HUES64 (cell line): ENCODE measurements at regions not wholly inside any gene's neighbourhood (a gene's known extent, or its start where the extent isn't known, plus 50 kb on each side); places are given as distances from the start of the nearest gene placed in this dataset.

ENCODE experiments used
- H3K27ac ChIP-seq: 2 replicates; pipeline ENCODE4 v1.7.0; 2013; ENCODE audit warnings: low read depth, low read length, inconsistent platforms
- H3K27me3 ChIP-seq: 2 replicates; pipeline ENCODE4 v1.6.1; 2013; ENCODE audit warnings: mild to moderate bottlenecking, low read length; ENCODE audit not compliant: insufficient read depth
- H3K36me3 ChIP-seq: 2 replicates; pipeline ENCODE4 v1.6.1; 2013; ENCODE audit warnings: mild to moderate bottlenecking, low read length; ENCODE audit not compliant: insufficient read depth
- H3K4me1 ChIP-seq: 2 replicates; pipeline ENCODE4 v1.6.1; 2013; ENCODE audit warnings: mild to moderate bottlenecking, low read length, moderate library complexity; ENCODE audit not compliant: insufficient read depth
- H3K4me3 ChIP-seq: 2 replicates; pipeline ENCODE4 v1.5.1; 2013; ENCODE audit warnings: mild to moderate bottlenecking, low read length, moderate library complexity
- H3K9ac ChIP-seq: 2 replicates; pipeline ENCODE4 v1.6.1; 2013; ENCODE audit warnings: mild to moderate bottlenecking, low read depth, low read length
- H3K9me3 ChIP-seq: 2 replicates; pipeline ENCODE4 v1.6.1; 2013; ENCODE audit warnings: low read depth, low read length; ENCODE audit not compliant: insufficient read depth
- WGBS: fragments of 150-250, 120-280 bp; methylation state at CpG from one replicate; pipeline ENCODE4 v1.1.7; 2013; ENCODE audit warnings: missing lambda C conversion rate; 5-methylcytosine and 5-hydroxymethylcytosine counted together

GRCh38 chr2:11955314-11955713 is 208.9 kb downstream of the LPIN1 start:
- Histone ChIP-seq H3K4me1 (0 out of 2 replicates have a peak, but pooled peaks cover 3% of the 10 kb centered on the region), H3K27ac (no peak overlapping the region), H3K9ac (no peak overlapping the region)

GRCh38 chr2:11955884-11956291 is 209.5 kb downstream of the LPIN1 start:
- no peak overlapping the region for H3K9ac ChIP-seq
- no peak overlapping the region for H3K4me3 ChIP-seq
- H3K9me3 ChIP-seq = no peaks in the 10 kb centered on the region
- no peaks in the 10 kb centered on the region for H3K4me1 ChIP-seq
- no peaks in the 10 kb centered on the region for H3K27me3 ChIP-seq
- WGBS = 91% methylated on average over 9 of the region's 9 CpGs
- H3K36me3 ChIP-seq = no peaks in the 10 kb centered on the region
- no peak overlapping the region for H3K27ac ChIP-seq

More at GRCh38 chr2:11955314-11955713, 208.9 kb downstream of the LPIN1 start:
- H3K4me3 ChIP-seq = no peak overlapping the region
- H3K9me3 ChIP-seq = no peaks in the 10 kb centered on the region
- no peaks in the 10 kb centered on the region for H3K27me3 ChIP-seq
- H3K36me3 ChIP-seq = no peaks in the 10 kb centered on the region
- WGBS = 95% methylated on average over 2 of the region's 2 CpGs

- 94% methylated on average over 10 of the region's 10 CpGs for WGBS
- Histone ChIP-seq H3K36me3 (no peaks in the 10 kb centered on the region), H3K27me3 (no peaks in the 10 kb centered on the region), H3K9me3 (no peaks in the 10 kb centered on the region), H3K9ac (no peak overlapping the region), H3K4me3 (no peak overlapping the region), H3K4me1 (no peaks in the 10 kb centered on the region), H3K27ac (no peak overlapping the region)
These were observed 216.4 kb downstream of the LPIN1 start for GRCh38 chr2:11962707-11963328.

- 88% methylated on average over 1 of the region's 1 CpG for WGBS
- Histone ChIP-seq H3K9me3 (no peaks in the 10 kb centered on the region), H3K27ac (no peak overlapping the region), H3K27me3 (no peaks in the 10 kb centered on the region), H3K4me1 (no peaks in the 10 kb centered on the region), H3K9ac (no peak overlapping the region), H3K4me3 (no peak overlapping the region), H3K36me3 (no peaks in the 10 kb centered on the region)
These were observed 217.5 kb downstream of the LPIN1 start for GRCh38 chr2:11963966-11964365.

GRCh38 chr2:11967946-11968465 is 221.6 kb downstream of the LPIN1 start:
- no peaks in the 10 kb centered on the region for H3K27me3 ChIP-seq
- no peak overlapping the region for H3K4me3 ChIP-seq
- no peaks in the 10 kb centered on the region; the same call in 1 of the 2 replicates for H3K9me3 ChIP-seq
- no peak overlapping the region for H3K9ac ChIP-seq
- H3K36me3 ChIP-seq = no peaks in the 10 kb centered on the region
- WGBS = 86% methylated on average over 7 of the region's 7 CpGs
- no peaks in the 10 kb centered on the region for H3K4me1 ChIP-seq
- no peak overlapping the region for H3K27ac ChIP-seq

GRCh38 chr2:11968521-11968920 is 222.1 kb downstream of the LPIN1 start:
- no peak overlapping the region for H3K9ac ChIP-seq
- no peak overlapping the region for H3K27ac ChIP-seq
- no peak overlapping the region for H3K4me3 ChIP-seq
- no peaks in the 10 kb centered on the region; the same call in 1 of the 2 replicates for H3K9me3 ChIP-seq
- H3K36me3 ChIP-seq = no peaks in the 10 kb centered on the region
- 96% methylated on average over 5 of the region's 5 CpGs for WGBS
- H3K4me1 ChIP-seq = no peaks in the 10 kb centered on the region
- H3K27me3 ChIP-seq = no peaks in the 10 kb centered on the region

- Histone ChIP-seq H3K27ac (no peak overlapping the region), H3K36me3 (no peaks in the 10 kb centered on the region), H3K9me3 (no peaks in the 10 kb centered on the region; the same call in 1 of the 2 replicates)
These were observed 223.3 kb downstream of the LPIN1 start for GRCh38 chr2:11969774-11970173.

GRCh38 chr2:11974573-11974972 is 228.1 kb downstream of the LPIN1 start:
- H3K4me3 ChIP-seq = no peak overlapping the region
- no peaks in the 10 kb centered on the region; the same call in 1 of the 2 replicates for H3K9me3 ChIP-seq
- H3K4me1 ChIP-seq = peaks cover 6% of the 10 kb centered on the region; the same call in 1 of the 2 replicates
- H3K27me3 ChIP-seq = no peaks in the 10 kb centered on the region
- no peak overlapping the region for H3K27ac ChIP-seq
- WGBS = no CpG with 5 or more reads among the region's 1 CpG
- H3K9ac ChIP-seq = no peak overlapping the region
- no peaks in the 10 kb centered on the region for H3K36me3 ChIP-seq

More at GRCh38 chr2:11969774-11970173, 223.3 kb downstream of the LPIN1 start:
- H3K4me3 ChIP-seq = no peak overlapping the region
- H3K4me1 ChIP-seq = no peaks in the 10 kb centered on the region
- H3K9ac ChIP-seq = no peak overlapping the region
- no peaks in the 10 kb centered on the region for H3K27me3 ChIP-seq
- no CpG with 5 or more reads among the region's 1 CpG for WGBS

GRCh38 chr2:11975373-11975772 is 228.9 kb downstream of the LPIN1 start:
- H3K27ac ChIP-seq = no peak overlapping the region
- 76% methylated on average over 1 of the region's 1 CpG for WGBS
- H3K4me1 ChIP-seq = peaks cover 6% of the 10 kb centered on the region; the same call in 1 of the 2 replicates
- no peaks in the 10 kb centered on the region; the same call in 1 of the 2 replicates for H3K9me3 ChIP-seq
- H3K27me3 ChIP-seq = no peaks in the 10 kb centered on the region
- no peak overlapping the region for H3K9ac ChIP-seq
- H3K36me3 ChIP-seq = no peaks in the 10 kb centered on the region
- H3K4me3 ChIP-seq = no peak overlapping the region

- no peak overlapping the region for H3K9ac ChIP-seq
- no peak overlapping the region for H3K4me3 ChIP-seq
- H3K27ac ChIP-seq = no peak overlapping the region
- H3K27me3 ChIP-seq = no peaks in the 10 kb centered on the region
- H3K9me3 ChIP-seq = no peaks in the 10 kb centered on the region; the same call in 1 of the 2 replicates
- H3K4me1 ChIP-seq = peaks cover 6% of the 10 kb centered on the region; the same call in 1 of the 2 replicates
- H3K36me3 ChIP-seq = no peaks in the 10 kb centered on the region
These were observed 229.6 kb downstream of the LPIN1 start for GRCh38 chr2:11976073-11976472.

- WGBS = 94% methylated on average over 8 of the region's 8 CpGs
These were observed 231.5 kb downstream of the LPIN1 start for GRCh38 chr2:11977766-11978524.

More at GRCh38 chr2:11977766-11978524, 231.5 kb downstream of the LPIN1 start:
- Histone ChIP-seq H3K9me3 (no peaks in the 10 kb centered on the region; the same call in 1 of the 2 replicates), H3K36me3 (no peaks in the 10 kb centered on the region), H3K4me1 (peaks cover 6% of the 10 kb centered on the region; the same call in 1 of the 2 replicates), H3K27me3 (no peaks in the 10 kb centered on the region), H3K27ac (no peak overlapping the region), H3K4me3 (no peak overlapping the region), H3K9ac (no peak overlapping the region)
